ENCODE measurements at regions not wholly inside any gene's neighbourhood (a gene's known extent, or its start where the extent isn't known, plus 50 kb on each side); places are given as distances from the start of the nearest gene placed in this dataset.

DNA sequence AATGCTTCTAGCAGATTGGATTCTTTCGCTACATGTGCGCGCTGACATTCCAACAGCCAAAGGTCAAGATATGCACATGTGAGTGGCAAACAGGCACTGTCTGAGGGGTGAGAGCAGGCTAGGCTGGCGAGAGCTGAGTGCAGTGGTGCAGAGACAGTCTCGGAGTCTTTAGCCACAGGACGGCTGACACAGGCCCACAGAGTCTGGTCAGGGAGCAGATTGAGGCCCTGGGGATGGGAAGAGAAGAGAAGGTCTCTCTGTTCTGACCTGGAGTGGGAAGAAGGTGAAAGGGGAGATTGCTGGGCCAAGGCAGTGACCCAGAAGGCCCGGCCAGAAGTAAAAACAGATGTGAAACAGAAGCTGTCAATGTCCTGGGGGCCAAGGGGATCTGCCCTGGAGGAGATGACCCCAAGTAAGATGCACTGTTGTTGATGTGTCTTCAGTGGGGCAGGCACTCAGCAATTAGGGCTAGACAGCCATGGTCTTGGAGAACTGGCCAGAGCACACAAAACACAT is 197.8 kb downstream of the ETS1 start:
- TF ChIP-seq POLR2AphosphoS5 (IDR thresholded peaks at IDR 0.05; ENCODE audit: low read depth, low read length) = no peak
- no peak for TF ChIP-seq POLR2A (IDR thresholded peaks at IDR 0.05; ENCODE audit: low read depth, low read length)
- TF ChIP-seq POU2F2 (IDR thresholded peaks at IDR 0.05; ENCODE audit: low read depth, low read length) = no peak
- no peak for TF ChIP-seq TAF1 (IDR thresholded peaks at IDR 0.05; ENCODE audit: low read depth, low read length)
- no peak for TF ChIP-seq SPI1 (IDR thresholded peaks at IDR 0.05; ENCODE audit: low read depth, low read length)
- no peak for TF ChIP-seq PAX5 (IDR thresholded peaks at IDR 0.05; ENCODE audit: insufficient read depth, low read length, severe bottlenecking)

Measured in GM12891 (cell line).